Inferior parietal cortex (tissue), 1 donor: ENCODE measurements at regions not wholly inside any gene's neighbourhood (a gene's known extent, or its start where the extent isn't known, plus 50 kb on each side); places are given as distances from the start of the nearest gene placed in this dataset.

ENCODE experiments used
- DNase-seq: peaks from one replicate; pipeline ENCODE4 v3.0.0-alpha.2; 2016; ENCODE audit errors: extremely low spot score

DNA sequence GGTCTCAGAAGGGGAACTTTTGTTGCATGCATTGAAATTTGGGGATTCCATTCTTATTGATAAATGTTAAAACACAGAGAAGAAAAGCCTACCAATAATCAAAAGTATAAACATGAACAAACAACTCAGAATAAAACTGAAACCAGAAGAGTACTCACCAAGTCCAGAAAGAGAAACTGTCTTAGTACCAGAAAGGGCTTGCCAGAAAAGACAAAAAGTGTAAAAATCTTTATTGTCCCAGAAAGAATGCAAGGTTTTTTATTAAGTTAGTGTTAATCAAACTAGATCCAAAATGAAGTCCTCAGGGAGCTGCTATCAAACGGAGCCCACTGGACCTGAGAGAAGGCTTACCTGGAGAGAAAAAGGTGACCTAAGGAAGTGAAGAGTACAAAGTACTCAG lies 897.5 kb downstream of the PCDH7 start:
- no peak for DNase-seq

GRCh38 chr4:31620476-31620875 lies 900.3 kb downstream of the PCDH7 start:
- no peak for DNase-seq

- DNase-seq, result no peak
Observed at GRCh38 chr4:31645236-31645635, 925.1 kb downstream of the PCDH7 start.

- DNase-seq, result no peak
Observed at GRCh38 chr4:31647786-31648185, 927.6 kb downstream of the PCDH7 start.

DNA sequence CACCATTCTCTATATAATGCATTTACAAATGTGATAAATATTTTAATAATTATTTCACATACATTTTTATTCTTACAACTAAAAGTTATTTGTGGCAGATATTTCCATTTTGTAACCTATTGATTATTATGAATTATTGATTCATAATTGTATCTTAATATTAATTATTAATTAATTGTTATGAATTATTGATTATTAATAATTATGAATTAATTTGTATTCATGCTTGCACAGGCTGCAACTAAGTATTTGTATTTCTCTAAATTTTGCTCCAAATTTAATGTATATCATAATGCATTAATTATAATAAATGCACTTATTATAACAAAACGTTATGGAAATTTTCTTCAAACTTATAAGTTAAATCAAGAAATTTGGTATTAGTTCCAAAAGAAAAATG lies 929.7 kb downstream of the PCDH7 start:
- no peak for DNase-seq

- no peak for DNase-seq
Observed at GRCh38 chr4:31651541-31651940, 931.4 kb downstream of the PCDH7 start.

GRCh38 chr4:31655328-31655727 lies 935.2 kb downstream of the PCDH7 start:
- DNase-seq, result no peak

- DNase-seq, result no peak
Observed at GRCh38 chr4:31657859-31658570, 937.8 kb downstream of the PCDH7 start.

GRCh38 chr4:31660916-31661315 lies 940.7 kb downstream of the PCDH7 start:
- no peak for DNase-seq

- DNase-seq, result no peak
Observed at GRCh38 chr4:31662951-31663350, 942.8 kb downstream of the PCDH7 start.

DNA sequence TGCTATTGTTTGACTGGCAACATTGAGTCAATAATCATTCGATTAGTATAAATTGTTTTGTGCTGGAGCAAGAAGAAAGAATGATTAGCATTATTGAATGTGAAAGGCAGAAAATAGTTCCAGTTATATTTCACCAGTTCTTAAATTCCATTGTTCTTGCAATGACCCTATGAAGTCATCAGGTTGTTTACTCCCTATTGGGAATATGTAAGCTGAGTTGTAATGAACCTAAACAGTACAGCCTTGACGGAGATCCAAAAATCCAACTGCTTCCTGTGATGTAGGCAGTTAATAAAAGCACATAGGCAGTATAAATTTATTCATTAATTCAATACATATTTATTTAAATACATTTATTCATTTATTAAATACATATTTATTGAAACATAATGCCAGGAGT lies 947.5 kb downstream of the PCDH7 start:
- no peak for DNase-seq

GRCh38 chr4:31674313-31674947 lies 954.3 kb downstream of the PCDH7 start:
- no peak for DNase-seq

GRCh38 chr4:31678356-31678755 lies 958.2 kb downstream of the PCDH7 start:
- no peak for DNase-seq

GRCh38 chr4:31682796-31683195 lies 962.6 kb downstream of the PCDH7 start:
- no peak for DNase-seq

DNA sequence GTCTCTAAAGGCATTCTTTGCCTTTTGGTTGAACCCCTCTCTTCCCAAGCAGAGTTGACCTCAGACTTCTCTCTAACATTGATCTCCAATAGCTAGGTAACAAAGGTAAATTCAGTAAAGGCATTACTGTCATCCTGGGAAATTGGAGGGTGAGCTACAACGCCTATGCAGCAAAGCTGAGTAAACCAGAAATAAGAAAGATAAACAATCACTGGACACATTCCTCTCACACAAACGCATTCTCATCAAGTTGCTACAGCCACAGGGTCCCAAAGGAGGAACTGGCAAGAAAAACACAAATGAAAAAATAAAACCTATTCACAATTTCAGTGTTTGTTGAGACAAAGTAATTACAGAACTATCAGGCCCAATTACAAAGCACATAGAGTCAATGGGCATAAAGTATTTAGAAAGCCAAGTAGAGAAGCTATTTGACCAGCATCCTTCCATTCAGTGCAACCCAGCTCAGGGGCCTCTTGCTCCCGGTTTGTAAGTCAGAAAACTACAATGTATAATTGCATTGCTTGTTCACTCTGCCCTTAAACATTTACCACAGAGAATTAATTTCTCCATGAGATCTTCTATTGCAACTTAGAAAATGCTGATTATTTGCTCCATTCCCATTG lies 967.7 kb downstream of the PCDH7 start:
- no peak for DNase-seq

DNA sequence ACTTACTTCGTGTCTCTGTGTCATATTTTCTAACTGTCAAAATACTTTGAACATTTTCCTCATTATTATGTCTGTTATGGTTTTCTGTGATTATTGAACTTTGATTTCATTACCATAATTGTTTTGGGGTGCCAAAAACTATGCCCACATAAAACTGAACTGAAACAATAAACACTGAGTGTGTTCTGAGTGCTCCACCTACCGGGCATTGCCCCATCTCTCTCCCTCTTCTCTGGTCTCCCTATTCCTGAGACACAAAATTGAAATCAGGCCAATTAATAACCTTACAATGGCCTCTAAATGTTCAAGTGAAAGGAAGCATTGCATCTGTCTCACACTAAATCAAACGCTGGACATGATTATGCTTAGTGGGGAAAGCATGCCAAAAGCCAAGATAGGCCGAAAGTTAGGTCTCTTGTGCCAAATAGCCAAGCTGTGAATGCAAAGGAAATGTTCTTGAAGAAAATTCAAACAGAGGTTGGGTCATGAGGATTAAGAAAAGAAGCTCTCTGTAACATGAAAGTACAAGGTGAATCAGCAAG lies 972.3 kb downstream of the PCDH7 start:
- no peak for DNase-seq

- DNase-seq, result no peak
Observed at GRCh38 chr4:31701256-31701655, 981.1 kb downstream of the PCDH7 start.

DNA sequence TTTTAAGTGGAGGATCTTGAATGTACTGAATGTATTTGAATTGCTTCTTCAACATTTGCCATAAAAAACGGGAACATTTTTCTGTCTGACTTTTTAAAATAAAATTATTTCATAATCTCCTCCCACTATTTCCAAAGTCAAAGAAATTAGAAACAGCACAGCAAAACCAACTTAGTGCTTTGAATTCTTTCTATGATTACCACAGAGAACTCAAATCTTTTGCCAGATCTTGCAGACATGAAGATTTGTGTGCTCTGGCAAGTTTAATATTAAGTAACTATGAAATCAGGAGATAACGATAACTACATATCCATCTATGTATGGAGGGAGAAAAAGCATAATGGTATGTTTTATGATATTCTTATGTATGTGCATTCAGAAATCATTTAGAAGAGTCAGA lies 982.2 kb downstream of the PCDH7 start:
- no peak for DNase-seq

DNA sequence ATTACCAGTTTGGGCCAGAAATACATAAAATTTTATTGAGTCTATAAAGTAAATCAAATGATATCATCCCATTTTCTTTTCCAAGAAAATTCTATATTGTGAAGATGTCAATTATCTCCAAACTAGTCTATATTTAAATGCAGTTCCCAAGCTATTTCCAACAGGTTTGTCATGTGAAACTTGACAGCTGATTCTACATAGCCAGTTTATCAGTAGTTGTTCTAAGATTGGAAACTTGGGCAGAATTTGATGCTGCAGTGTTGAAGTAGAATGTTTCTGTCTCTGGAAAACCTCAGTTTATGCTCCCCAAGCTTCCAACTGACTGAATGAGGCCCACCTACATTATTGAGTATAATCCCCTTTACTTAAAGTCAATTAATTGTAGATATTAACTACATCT lies 994.1 kb downstream of the PCDH7 start:
- no peak for DNase-seq

DNA sequence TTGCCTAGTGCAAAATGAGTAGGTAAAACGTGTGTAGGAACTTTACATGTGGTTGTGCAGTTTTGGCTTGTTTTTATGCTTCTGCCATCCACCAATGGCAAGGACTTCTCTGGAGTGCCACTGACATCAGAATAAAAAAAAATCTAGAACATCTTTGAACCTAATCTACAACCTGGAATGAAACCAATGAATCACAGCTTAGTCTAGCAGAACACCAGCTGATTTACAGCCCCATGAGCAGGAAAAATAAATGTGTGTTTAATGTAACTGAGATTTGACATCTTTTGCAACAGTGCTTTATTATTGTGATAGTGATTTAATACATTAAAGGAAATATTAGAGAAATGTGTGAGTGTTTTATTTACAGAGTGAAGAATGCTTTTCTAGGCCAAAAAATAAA lies 995.1 kb downstream of the PCDH7 start:
- no peak for DNase-seq

DNA sequence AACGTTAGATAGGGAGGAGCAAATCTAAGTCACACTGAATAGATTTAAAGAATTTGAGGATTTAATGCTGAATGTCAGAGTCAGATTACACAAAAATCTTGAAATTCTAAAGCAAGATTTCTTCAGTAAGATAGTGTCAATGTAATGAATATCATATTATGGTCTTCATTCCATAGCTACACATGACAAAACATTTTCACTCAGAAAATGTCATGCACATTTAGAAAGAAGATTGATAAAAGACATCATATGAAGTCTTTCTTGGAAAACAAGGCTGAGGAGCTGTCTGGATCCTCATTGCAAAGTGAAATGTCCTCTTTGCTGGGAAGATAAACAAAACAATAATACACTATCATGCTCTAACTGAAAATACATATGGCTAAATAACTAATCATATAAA lies 1006.9 kb downstream of the PCDH7 start:
- no peak for DNase-seq

DNA sequence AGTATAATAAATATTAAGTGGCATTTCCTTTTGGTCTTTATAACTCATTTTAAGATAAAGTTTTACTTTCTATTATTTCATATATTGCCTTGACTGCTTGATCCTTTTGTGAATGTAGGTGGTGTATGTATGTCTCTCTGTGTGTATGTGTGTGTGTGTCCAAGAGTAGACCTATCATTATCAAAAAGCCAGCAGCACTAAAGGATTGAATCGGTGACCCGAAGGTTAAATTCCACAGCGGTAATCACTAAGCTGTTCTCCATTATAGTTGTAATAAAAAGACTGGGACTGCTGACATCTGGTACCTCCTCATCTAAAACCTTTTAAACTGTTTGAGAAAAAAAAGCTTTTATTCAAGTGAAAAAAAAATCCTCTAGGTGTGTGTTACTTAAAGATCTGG lies 1014.8 kb downstream of the PCDH7 start:
- DNase-seq, result no peak

DNA sequence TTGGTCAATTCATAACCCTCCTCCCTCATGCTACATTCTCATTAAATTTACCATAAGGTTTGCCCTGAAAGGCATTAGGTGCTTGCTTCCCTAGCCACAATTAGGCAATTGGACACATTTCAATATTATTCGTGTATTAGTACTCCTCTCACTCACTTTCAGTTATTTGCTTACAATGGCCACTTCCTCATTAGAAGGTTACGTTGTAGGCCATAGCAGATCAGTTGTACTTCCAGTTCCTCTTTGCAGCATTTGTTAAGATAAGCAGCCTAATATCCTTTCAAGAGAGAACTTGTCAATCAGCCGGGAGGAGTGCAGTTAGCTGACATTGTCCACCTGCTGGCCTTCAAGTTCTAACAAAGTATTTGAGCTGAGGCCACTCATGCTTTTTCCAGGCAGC lies 1017.2 kb downstream of the PCDH7 start:
- DNase-seq, result no peak
